ENCODE measurements at regions not wholly inside any gene's neighbourhood (a gene's known extent, or its start where the extent isn't known, plus 50 kb on each side); places are given as distances from the start of the nearest gene placed in this dataset.

- no peak for DNase-seq (ENCODE audit: low read depth, low spot score)
- no peak for TF ChIP-seq ZNF274 (IDR thresholded peaks at IDR 0.05; ENCODE audit: low read depth, low read length)
- no peak for TF ChIP-seq SUZ12 (IDR thresholded peaks at IDR 0.05; ENCODE audit: extremely low read depth, insufficient read depth, insufficient read length)
- TF ChIP-seq YY1 (IDR thresholded peaks at IDR 0.05; ENCODE audit: insufficient read depth, insufficient read length): no peak
- Histone ChIP-seq H3K9ac (ENCODE audit: insufficient read length, low read depth) (no peak overlapping the region), H3K36me3 (ENCODE audit: insufficient read depth, insufficient read length, low read length) (no peaks in the 10 kb centered on the region), H3K4me3 (ENCODE audit: insufficient read length, low read depth) (no peak overlapping the region), H3K9me3 (ENCODE audit: insufficient read depth, low read length) (no peaks in the 10 kb centered on the region), H3K4me1 (ENCODE audit: insufficient read depth, insufficient read length) (peaks cover 1% of the 10 kb centered on the region), H3K27me3 (ENCODE audit: insufficient read depth, insufficient read length) (no peaks in the 10 kb centered on the region)
Measured at GRCh38 chr3:170746175-170746942, 123.6 kb downstream of the RPL22L1 start.

- H3K9ac ChIP-seq (ENCODE audit: insufficient read length, low read depth): no peak overlapping the region
- no peaks in the 10 kb centered on the region for H3K9me3 ChIP-seq (ENCODE audit: insufficient read depth, low read length)
- H3K4me3 ChIP-seq (ENCODE audit: insufficient read length, low read depth): no peak overlapping the region
- H3K4me1 ChIP-seq (ENCODE audit: insufficient read depth, insufficient read length): peaks cover 3% of the 10 kb centered on the region
- no peak for TF ChIP-seq YY1 (IDR thresholded peaks at IDR 0.05; ENCODE audit: insufficient read depth, insufficient read length)
- TF ChIP-seq ZNF274 (IDR thresholded peaks at IDR 0.05; ENCODE audit: low read depth, low read length): no peak
- TF ChIP-seq SUZ12 (IDR thresholded peaks at IDR 0.05; ENCODE audit: extremely low read depth, insufficient read depth, insufficient read length): no peak
- no peaks in the 10 kb centered on the region for H3K27me3 ChIP-seq (ENCODE audit: insufficient read depth, insufficient read length)
- no peaks in the 10 kb centered on the region for H3K36me3 ChIP-seq (ENCODE audit: insufficient read depth, insufficient read length, low read length)
- no peak for DNase-seq (ENCODE audit: low read depth, low spot score)
Measured at GRCh38 chr3:170745211-170745718, 124.7 kb downstream of the RPL22L1 start.

- no peak overlapping the region for H3K9ac ChIP-seq (ENCODE audit: insufficient read length, low read depth)
- peaks cover 3% of the 10 kb centered on the region for H3K4me1 ChIP-seq (ENCODE audit: insufficient read depth, insufficient read length)
- TF ChIP-seq SUZ12 (IDR thresholded peaks at IDR 0.05; ENCODE audit: extremely low read depth, insufficient read depth, insufficient read length): no peak
- DNase-seq (ENCODE audit: low read depth, low spot score): no peak
- no peak overlapping the region for H3K4me3 ChIP-seq (ENCODE audit: insufficient read length, low read depth)
- no peaks in the 10 kb centered on the region for H3K36me3 ChIP-seq (ENCODE audit: insufficient read depth, insufficient read length, low read length)
- H3K9me3 ChIP-seq (ENCODE audit: insufficient read depth, low read length): no peaks in the 10 kb centered on the region
- no peaks in the 10 kb centered on the region for H3K27me3 ChIP-seq (ENCODE audit: insufficient read depth, insufficient read length)
Measured at GRCh38 chr3:170741756-170742529, 128.1 kb downstream of the RPL22L1 start.

GRCh38 chr3:170740726-170741591 is 129.0 kb downstream of the RPL22L1 start:
- Histone ChIP-seq H3K27me3 (ENCODE audit: insufficient read depth, insufficient read length) (no peaks in the 10 kb centered on the region), H3K36me3 (ENCODE audit: insufficient read depth, insufficient read length, low read length) (no peaks in the 10 kb centered on the region), H3K9me3 (ENCODE audit: insufficient read depth, low read length) (no peaks in the 10 kb centered on the region), H3K9ac (ENCODE audit: insufficient read length, low read depth) (no peak overlapping the region), H3K4me1 (ENCODE audit: insufficient read depth, insufficient read length) (peaks cover 3% of the 10 kb centered on the region), H3K4me3 (ENCODE audit: insufficient read length, low read depth) (no peak overlapping the region)
- DNase-seq (ENCODE audit: low read depth, low spot score): no peak
- TF ChIP-seq ZNF274 (IDR thresholded peaks at IDR 0.05; ENCODE audit: low read depth, low read length): no peak
- TF ChIP-seq SUZ12 (IDR thresholded peaks at IDR 0.05; ENCODE audit: extremely low read depth, insufficient read depth, insufficient read length): no peak
- TF ChIP-seq YY1 (IDR thresholded peaks at IDR 0.05; ENCODE audit: insufficient read depth, insufficient read length): no peak

GRCh38 chr3:170740285-170740684 is 129.7 kb downstream of the RPL22L1 start:
- TF ChIP-seq ZNF274 (IDR thresholded peaks at IDR 0.05; ENCODE audit: low read depth, low read length) (no peak), SUZ12 (IDR thresholded peaks at IDR 0.05; ENCODE audit: extremely low read depth, insufficient read depth, insufficient read length) (no peak), YY1 (IDR thresholded peaks at IDR 0.05; ENCODE audit: insufficient read depth, insufficient read length) (no peak)
- H3K9ac ChIP-seq (ENCODE audit: insufficient read length, low read depth): no peak overlapping the region
- H3K4me1 ChIP-seq (ENCODE audit: insufficient read depth, insufficient read length): peaks cover 3% of the 10 kb centered on the region
- H3K9me3 ChIP-seq (ENCODE audit: insufficient read depth, low read length): no peaks in the 10 kb centered on the region
- DNase-seq (ENCODE audit: low read depth, low spot score): no peak
- H3K27me3 ChIP-seq (ENCODE audit: insufficient read depth, insufficient read length): no peaks in the 10 kb centered on the region
- H3K4me3 ChIP-seq (ENCODE audit: insufficient read length, low read depth): no peak overlapping the region
- no peaks in the 10 kb centered on the region for H3K36me3 ChIP-seq (ENCODE audit: insufficient read depth, insufficient read length, low read length)

GRCh38 chr3:170739410-170739809 is 130.6 kb downstream of the RPL22L1 start:
- Histone ChIP-seq H3K4me3 (ENCODE audit: insufficient read length, low read depth) (no peak overlapping the region), H3K9me3 (ENCODE audit: insufficient read depth, low read length) (no peaks in the 10 kb centered on the region), H3K9ac (ENCODE audit: insufficient read length, low read depth) (no peak overlapping the region), H3K36me3 (ENCODE audit: insufficient read depth, insufficient read length, low read length) (no peaks in the 10 kb centered on the region), H3K27me3 (ENCODE audit: insufficient read depth, insufficient read length) (no peaks in the 10 kb centered on the region), H3K4me1 (ENCODE audit: insufficient read depth, insufficient read length) (peaks cover 3% of the 10 kb centered on the region)
- no peak for TF ChIP-seq YY1 (IDR thresholded peaks at IDR 0.05; ENCODE audit: insufficient read depth, insufficient read length)
- TF ChIP-seq ZNF274 (IDR thresholded peaks at IDR 0.05; ENCODE audit: low read depth, low read length): no peak
- TF ChIP-seq SUZ12 (IDR thresholded peaks at IDR 0.05; ENCODE audit: extremely low read depth, insufficient read depth, insufficient read length): no peak
- DNase-seq (ENCODE audit: low read depth, low spot score): no peak
